HG02759 (cell line): ENCODE measurements at regions not wholly inside any gene's neighbourhood (a gene's known extent, or its start where the extent isn't known, plus 50 kb on each side); places are given as distances from the start of the nearest gene placed in this dataset.
"Not testable (repeated sequence)": the region's sequence is repeated elsewhere in the genome, so short reads cannot be mapped to it uniquely, and the experiment has no call there.

Experiments
- ATAC-seq: cut with Tn5 transposase; IDR thresholded peaks from one replicate; pipeline ENCODE4 v1.9.1; 2021; ENCODE audit warnings: mild to moderate bottlenecking, moderate library complexity; ENCODE audit not compliant: unreplicated experiment

- no peak for ATAC-seq
Observed at GRCh38 chr13:50403311-50403710, 388.1 kb downstream of the KCNRG start.

DNA sequence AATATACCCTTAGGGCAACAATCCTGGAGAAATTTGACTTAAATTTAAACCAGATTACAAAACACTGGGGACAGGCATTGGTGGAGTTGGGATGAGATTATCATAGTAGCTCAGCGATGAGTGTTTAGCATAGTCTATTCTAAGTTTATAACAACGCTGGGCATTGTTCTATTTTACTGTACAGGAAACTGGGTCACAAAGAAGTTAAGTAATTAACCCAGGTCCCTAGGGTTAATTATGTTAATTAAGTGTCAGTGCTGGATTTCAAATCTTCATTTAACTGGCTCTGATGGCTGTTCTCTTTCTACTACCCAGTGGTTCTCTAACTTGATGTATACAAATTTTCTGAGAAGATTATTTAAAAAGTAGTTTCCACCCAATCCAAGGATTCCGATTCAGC lies 388.9 kb downstream of the KCNRG start:
- no peak for ATAC-seq

- no peak for ATAC-seq
Observed at GRCh38 chr13:50404769-50405168, 389.5 kb downstream of the KCNRG start.

DNA sequence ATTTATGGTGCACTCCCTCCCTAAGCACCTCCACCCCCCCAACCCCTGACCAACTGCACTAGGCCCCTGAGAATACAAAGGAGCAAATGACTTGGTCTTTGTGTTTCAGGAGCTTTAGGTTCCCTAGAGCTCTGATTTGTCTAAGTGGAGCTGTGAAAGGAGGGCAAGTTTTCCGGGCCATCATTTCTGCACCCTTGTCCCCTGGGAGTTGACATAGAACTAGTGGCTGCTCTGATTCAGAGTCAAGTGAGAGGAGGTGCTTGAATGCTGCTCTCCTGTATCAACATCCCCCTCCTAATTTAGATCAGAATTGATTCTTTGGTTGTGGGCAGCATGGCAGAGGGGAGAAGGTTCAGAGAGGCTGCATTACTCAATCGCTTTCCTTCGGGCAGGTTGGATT lies 391.6 kb downstream of the KCNRG start:
- no peak for ATAC-seq

DNA sequence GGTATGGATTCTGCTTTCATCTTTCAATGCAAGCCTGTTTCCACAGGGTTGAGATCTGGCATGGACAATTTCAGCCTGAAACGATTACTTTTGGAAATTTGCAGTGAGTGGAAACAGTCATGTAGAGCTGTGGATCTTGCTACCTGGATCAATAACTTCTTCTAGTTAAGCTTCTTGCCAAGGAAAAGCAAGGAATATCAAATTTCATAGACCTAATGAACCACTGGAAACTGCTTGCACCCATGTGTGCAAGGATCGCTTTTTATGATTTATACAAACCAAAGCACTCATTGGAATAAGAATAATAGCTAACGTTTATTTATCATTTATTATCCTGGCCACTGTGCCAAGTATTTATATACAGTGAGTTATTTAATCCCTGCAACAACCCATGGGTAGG lies 392.8 kb downstream of the KCNRG start:
- no peak for ATAC-seq

DNA sequence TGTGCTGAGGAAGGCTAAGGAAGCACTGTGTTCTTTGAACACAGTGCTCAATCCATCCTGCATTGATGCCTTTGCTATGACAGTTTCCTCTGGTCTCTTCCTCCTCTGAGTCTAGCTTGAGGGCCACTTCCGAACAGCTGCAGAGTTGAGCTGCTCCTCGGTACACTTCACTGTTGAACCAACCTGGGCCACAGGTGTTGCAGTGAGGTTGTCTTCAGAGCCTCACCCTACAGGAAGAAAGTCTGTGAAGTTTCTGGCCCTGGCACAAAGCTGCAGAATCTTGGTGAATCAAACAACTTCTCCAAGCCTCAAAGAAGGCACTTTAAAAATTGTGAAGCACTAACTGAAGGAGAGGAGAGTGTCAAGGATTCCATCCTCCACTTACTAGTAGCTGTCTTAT lies 394.0 kb downstream of the KCNRG start:
- no peak for ATAC-seq

DNA sequence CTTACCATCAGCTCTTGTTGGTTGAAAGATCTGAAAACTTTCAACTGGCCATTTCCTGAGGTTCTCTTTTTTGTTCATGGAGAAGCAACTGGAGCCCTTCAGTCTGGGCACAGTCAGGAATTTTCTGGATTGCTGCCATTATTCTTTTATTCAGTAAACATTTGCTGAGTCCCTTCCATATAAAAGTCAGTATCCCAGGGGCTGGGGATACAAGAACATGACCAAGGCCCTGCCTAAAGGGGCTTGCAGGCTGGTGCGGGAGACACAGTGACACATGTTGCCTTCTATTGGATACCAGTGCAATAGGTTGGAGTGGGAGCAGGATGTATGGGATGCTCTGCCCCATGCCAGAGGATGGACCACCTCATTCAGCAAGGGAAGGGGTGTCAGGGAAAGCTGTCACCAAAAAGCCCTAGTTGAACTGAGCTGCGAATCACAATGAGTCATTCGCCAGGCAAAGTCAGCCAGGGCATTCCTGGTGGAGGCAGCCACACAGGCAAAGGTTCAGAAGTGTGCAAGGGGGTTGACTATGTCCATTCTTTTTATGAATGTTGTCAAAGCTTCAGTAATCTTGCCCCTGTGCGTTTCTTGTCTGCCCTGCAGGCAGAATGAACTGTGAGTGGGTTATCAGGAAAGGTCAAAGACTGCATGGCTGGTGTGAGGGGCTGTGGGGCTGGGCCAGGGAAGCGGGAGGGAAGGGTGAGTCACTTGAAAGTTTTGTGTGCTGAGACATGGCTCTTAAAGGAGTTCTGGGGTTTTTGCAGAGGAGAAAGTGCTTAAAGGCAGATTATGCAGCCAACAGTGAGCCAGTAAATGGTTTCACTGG lies 395.9 kb downstream of the KCNRG start:
- ATAC-seq: no peak

GRCh38 chr13:50412046-50412617 lies 396.9 kb downstream of the KCNRG start:
- ATAC-seq: no peak

DNA sequence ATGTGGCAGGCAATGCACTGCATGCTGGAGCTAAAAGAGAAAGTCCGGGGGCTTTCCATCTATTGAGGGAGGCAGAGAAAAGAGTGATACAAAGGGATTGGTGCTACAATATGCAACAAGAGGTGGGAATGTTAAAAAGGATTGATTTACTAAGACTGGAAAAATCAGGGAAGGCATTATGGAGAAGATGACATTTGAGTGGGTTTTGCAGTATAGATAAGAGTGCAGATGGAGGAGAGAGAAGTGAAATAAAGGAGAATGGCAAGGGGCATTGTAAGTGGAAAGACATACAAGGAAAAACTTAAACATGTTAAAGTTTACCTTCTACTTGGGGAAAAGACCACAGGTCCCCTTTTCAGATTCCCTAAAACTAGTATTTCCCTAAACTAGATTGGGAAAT lies 399.4 kb downstream of the KCNRG start:
- no peak for ATAC-seq

GRCh38 chr13:50415428-50415827 lies 400.2 kb downstream of the KCNRG start:
- ATAC-seq: no peak

GRCh38 chr13:50417597-50417996 lies 402.4 kb downstream of the KCNRG start:
- ATAC-seq: no peak

DNA sequence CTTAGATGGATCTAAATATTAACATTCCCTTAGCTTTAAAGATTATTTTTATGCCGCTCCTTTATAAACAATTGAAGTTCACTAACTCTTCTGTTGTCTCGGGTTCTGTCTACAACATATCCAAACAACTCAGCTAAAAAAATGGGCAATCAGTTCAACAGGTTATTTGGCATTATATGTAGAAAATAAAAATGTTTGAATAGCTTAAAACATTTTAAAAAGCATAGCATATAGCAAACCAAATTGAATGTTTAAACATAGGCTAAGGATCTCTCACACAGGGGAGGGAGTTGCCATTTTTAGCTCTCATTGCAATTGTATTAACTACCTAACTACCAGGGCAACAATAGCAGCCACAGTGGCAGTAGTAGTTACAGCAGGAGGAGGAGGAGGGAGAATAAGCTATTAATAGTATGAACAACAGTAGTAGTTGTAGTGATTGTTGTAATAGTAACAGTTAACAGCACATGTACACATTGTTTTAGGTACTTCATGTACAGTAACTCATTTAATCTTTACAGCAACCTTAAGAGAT lies 404.2 kb downstream of the KCNRG start:
- ATAC-seq: no peak

DNA sequence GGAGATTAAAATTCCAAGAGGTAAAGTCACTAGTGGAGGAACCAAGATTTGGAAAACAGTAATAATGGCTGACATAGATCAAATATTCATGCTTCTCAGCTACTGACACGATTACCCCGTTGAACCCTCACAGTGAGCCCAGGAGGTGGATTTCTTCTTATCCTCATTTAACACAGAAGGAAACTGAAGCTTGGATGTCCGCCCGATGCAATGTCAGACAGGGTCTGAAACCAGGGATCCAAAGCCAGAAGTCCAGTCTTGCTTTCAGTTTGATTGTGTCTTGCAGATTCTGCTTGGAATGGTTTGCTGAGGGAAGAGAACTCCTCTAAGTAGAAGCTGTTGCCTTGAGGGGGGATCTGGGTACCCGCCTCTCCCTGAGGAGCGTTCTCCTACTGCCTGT lies 404.7 kb downstream of the KCNRG start:
- no peak for ATAC-seq

DNA sequence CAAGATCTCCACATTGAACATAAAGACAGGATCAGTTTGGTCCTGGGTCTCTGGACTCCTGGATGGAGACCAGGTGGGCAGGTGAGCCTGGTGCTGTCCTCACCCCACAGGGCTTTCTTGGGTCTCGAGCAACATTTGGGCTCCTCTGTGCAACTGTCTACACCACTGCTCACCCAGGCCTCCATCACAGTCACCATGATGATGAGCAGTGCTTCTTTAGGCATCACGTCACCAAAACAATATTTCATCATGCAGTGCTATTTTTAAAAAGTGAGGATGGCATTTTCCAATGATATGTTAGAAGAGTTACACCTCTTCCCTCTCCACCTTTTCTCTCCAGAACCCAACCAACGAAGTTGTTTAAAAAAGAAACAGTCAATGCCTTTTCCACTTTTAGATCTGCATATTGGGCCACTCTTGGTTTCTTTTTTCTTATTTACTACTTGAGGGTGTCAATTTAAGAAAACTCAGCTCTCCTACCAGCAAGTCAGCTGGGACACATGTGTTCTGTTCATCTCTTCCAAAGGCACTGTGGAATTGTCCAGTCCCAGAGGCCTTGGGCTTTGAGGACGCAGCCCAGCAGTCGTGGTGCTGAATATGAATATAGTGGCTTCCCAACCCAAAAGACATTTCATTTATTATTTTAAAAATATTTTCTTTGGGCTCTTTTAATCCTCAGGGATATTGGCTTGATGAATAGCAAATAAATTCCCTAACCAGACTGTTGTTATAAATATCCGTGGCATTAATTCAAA lies 405.7 kb downstream of the KCNRG start:
- ATAC-seq: no peak

DNA sequence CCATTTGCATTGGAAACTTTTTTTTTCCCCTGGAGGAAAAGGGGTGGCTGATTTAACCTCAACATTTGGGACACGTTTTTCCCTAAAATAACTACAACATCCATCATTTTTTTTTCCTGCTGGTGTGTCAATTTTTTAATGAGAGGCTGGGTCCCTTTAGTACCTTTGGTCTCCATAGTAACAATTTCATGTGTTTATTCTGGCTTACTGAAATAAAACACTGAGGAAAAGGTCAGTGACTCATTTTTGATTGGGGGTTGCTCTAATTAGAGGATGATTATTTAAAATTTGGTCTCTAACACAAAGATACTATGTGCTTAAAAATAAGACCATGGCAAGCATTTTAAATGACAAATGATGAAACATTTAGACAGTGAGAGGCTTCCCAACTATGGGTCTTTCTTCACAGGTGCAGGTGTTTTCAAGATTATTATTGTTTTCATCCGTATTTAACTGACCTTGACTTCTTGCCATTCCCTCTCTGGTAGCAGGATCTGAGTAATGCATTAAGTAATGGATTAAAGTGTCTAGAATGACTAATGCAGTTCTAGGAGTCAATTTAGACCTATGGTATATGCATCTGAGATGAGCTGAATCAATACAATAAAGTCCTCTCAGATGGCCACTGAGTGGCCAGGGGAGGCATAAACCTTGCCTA lies 406.4 kb downstream of the KCNRG start:
- no peak for ATAC-seq

GRCh38 chr13:50422181-50423148 lies 407.2 kb downstream of the KCNRG start:
- ATAC-seq: no peak

DNA sequence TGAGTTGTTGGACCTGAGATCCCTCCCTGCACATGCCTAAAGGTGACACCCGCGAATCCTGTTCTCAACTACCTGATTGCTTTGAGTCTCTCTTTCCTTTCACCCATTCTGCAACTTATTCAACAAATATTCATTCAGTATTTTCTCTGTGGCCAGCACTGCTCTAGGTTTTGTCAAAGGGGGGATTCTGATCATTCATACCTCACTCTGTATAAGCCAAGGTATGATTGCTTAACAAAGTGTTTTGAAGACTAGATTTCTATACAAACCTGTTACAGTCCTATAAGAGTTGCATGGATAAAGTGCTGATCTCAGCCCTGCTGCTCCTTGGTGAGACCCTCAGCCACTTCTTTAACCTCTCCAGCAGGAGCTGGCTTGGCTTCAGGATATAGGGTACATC lies 409.7 kb downstream of the KCNRG start:
- no peak for ATAC-seq

- no peak for ATAC-seq
Observed at GRCh38 chr13:50425772-50426171, 410.5 kb downstream of the KCNRG start.

DNA sequence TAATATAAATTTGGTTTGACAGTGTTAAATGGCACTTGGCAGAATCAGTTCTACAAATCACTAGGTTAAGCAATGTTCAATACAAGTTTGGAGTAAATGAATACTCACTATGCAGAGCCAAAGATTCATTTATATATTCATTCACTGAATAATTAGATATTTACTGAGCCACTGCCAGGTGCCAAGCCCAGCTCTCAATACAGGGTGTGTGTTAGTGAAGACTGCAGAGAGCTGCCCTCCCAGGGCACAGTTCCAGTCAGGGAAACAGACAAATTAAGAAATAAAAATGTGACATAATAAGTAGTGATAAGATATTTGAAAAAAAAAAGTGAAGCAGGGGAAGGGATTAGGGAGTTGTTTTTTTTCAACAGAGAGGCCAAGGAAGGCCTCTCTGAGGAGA lies 411.7 kb downstream of the KCNRG start:
- ATAC-seq: no peak

DNA sequence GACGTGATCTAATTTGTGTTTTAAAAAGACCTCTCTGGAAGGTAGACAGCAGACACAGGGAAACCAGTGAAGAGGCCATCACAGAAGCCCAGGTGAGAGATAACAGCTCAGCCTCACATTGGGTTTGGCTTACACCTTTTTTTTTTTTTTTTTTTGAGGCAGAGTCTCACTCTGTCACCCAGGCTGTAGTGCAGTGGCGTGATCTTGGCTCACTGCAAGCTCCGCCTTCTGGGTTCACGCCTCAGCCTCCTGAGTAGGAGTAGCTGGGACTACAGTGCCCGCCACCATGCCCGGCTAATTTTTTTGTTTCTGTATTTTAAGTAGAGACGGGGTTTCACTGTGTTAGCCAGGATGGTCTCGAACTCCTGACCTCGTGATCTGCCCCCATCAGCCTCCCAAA lies 412.3 kb downstream of the KCNRG start:
- not testable (repeated sequence) for ATAC-seq
